ENCODE measurements at regions not wholly inside any gene's neighbourhood (a gene's known extent, or its start where the extent isn't known, plus 50 kb on each side); places are given as distances from the start of the nearest gene placed in this dataset.

- Mint-ChIP-seq H3K27me3 (ENCODE audit: low read depth in 3 of 3) (peaks cover 0 to 1% (median 0%) of the 10 kb centered on the region in 3 donors), H3K9me3 (peaks cover 0 to 4% (median under 1%) of the 10 kb centered on the region in 7 donors), H3K4me1 (no peaks in the 10 kb centered on the region), H3K4me3 (no peak overlapping the region), H3K36me3 (no peaks in the 10 kb centered on the region), H3K27ac (no peak overlapping the region)
- Histone ChIP-seq H4K20me1 (ENCODE audit: insufficient read depth, low read length) (no peaks in the 10 kb centered on the region), H3K4me1 (ENCODE audit: control insufficient read depth in 1 of 2, insufficient read depth in 2 of 2, low read length in 2 of 2) (no peaks in the 10 kb centered on the region), H3K79me2 (ENCODE audit: insufficient read depth, low read length) (no peaks in the 10 kb centered on the region), H2AFZ (ENCODE audit: insufficient read depth, low read depth, low read length, poor library complexity, severe bottlenecking) (no peak overlapping the region), H3K27ac (ENCODE audit: low read depth in 1 of 2, low read length in 2 of 2) (no peak overlapping the region), H3K4me3 (replicated peaks in 1 of 3; ENCODE audit: low read depth in 2 of 3, low read length in 3 of 3) (no peak overlapping the region), H3K9ac (ENCODE audit: insufficient read depth, low read length, poor library complexity, severe bottlenecking) (no peak overlapping the region), H3K36me3 (replicated peaks in 1 of 2; ENCODE audit: control insufficient read depth in 1 of 2, insufficient read depth in 2 of 2, low read length in 2 of 2) (no peaks in the 10 kb centered on the region), H3K27me3 (ENCODE audit: control insufficient read depth in 2 of 2, insufficient read depth in 2 of 2, low read length in 2 of 2) (no peaks in the 10 kb centered on the region), H3K9me3 (replicated peaks in 1 of 2; ENCODE audit: control insufficient read depth in 1 of 2, insufficient read depth in 1 of 2, low read length in 2 of 2) (peaks cover 0 to under 1% of the 10 kb centered on the region in 2 donors), H3K4me2 (replicated peaks; ENCODE audit: extremely low read depth, low read length, poor library complexity, severe bottlenecking) (no peak overlapping the region)
- no peak for TF ChIP-seq CTCF (IDR thresholded peaks at IDR 0.05)
- intact Hi-C loops (cut with micrococcal nuclease) = no loop called here
- WGBS (ENCODE audit: insufficient coverage) = no CpG with 5 or more reads among the region's 2 CpGs
- DNase-seq = no peak
Observed at GRCh38 chr1:81710857-81711256, 89.9 kb upstream of the ADGRL2 start.

- no peak for TF ChIP-seq CTCF (IDR thresholded peaks at IDR 0.05)
- H3K36me3 Mint-ChIP-seq = no peaks in the 10 kb centered on the region
- H3K27me3 Mint-ChIP-seq (ENCODE audit: low read depth in 3 of 3) = peaks cover 0 to under 1% (median 0%) of the 10 kb centered on the region in 3 donors
- Histone ChIP-seq H3K9ac (ENCODE audit: insufficient read depth, low read length, poor library complexity, severe bottlenecking) (no peak overlapping the region), H3K4me2 (replicated peaks; ENCODE audit: extremely low read depth, low read length, poor library complexity, severe bottlenecking) (no peak overlapping the region), H3K36me3 (replicated peaks in 1 of 2; ENCODE audit: control insufficient read depth in 1 of 2, insufficient read depth in 2 of 2, low read length in 2 of 2) (no peaks in the 10 kb centered on the region), H3K9me3 (replicated peaks in 1 of 2; ENCODE audit: control insufficient read depth in 1 of 2, insufficient read depth in 1 of 2, low read length in 2 of 2) (peaks cover 0 to 7% of the 10 kb centered on the region in 2 donors), H2AFZ (ENCODE audit: insufficient read depth, low read depth, low read length, poor library complexity, severe bottlenecking) (no peak overlapping the region), H3K27ac (ENCODE audit: low read depth in 1 of 2, low read length in 2 of 2) (no peak overlapping the region), H3K79me2 (ENCODE audit: insufficient read depth, low read length) (no peaks in the 10 kb centered on the region), H4K20me1 (ENCODE audit: insufficient read depth, low read length) (no peaks in the 10 kb centered on the region), H3K4me3 (replicated peaks in 1 of 3; ENCODE audit: low read depth in 2 of 3, low read length in 3 of 3) (no peak overlapping the region), H3K27me3 (ENCODE audit: control insufficient read depth in 2 of 2, insufficient read depth in 2 of 2, low read length in 2 of 2) (no peaks in the 10 kb centered on the region), H3K4me1 (ENCODE audit: control insufficient read depth in 1 of 2, insufficient read depth in 2 of 2, low read length in 2 of 2) (no peaks in the 10 kb centered on the region)
- WGBS (ENCODE audit: insufficient coverage) = no CpG with 5 or more reads among the region's 1 CpG
- H3K27ac Mint-ChIP-seq = no peak overlapping the region
- H3K4me1 Mint-ChIP-seq = no peaks in the 10 kb centered on the region
- intact Hi-C loops (cut with micrococcal nuclease) = no loop called here
- peaks cover 1 to 15% (median 3%) of the 10 kb centered on the region in 7 donors for H3K9me3 Mint-ChIP-seq
- no peak for DNase-seq
- no peak overlapping the region for H3K4me3 Mint-ChIP-seq
Observed at GRCh38 chr1:81708250-81708649, 92.5 kb upstream of the ADGRL2 start.
